GM19023 (cell line): ENCODE measurements at regions not wholly inside any gene's neighbourhood (a gene's known extent, or its start where the extent isn't known, plus 50 kb on each side); places are given as distances from the start of the nearest gene placed in this dataset.
"Not testable (repeated sequence)": the region's sequence is repeated elsewhere in the genome, so short reads cannot be mapped to it uniquely, and the experiment has no call there.

ENCODE experiments used
- ATAC-seq: cut with Tn5 transposase; IDR thresholded peaks from one replicate; pipeline ENCODE4 v1.9.1; 2021; ENCODE audit warnings: mild to moderate bottlenecking, moderate library complexity; ENCODE audit not compliant: unreplicated experiment

- no peak for ATAC-seq
Observed at GRCh38 chr4:66568001-66568400, 897.7 kb upstream of the EPHA5 start.

DNA sequence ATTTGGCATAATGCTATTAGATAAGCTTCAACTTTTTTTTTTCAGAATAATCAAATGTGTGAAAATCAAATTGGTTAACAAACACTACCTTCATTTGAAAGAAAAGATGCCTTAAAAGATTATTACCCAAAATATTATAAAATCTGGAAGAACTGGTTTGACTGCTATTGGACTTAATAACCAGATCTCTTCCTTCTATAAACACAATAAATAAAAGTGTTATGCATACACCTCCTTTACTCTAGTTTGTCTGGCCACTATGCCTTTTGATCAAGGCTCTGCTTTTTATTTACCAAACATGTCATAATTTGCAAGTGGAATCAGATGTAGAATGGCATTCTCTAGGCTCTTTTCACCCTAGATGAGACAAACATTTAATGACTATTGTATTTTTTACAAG lies 897.3 kb upstream of the EPHA5 start:
- ATAC-seq: no peak

GRCh38 chr4:66565801-66566200 lies 895.5 kb upstream of the EPHA5 start:
- ATAC-seq: no peak

- no peak for ATAC-seq
Observed at GRCh38 chr4:66564901-66565651, 894.8 kb upstream of the EPHA5 start.

GRCh38 chr4:66562276-66562806 lies 892.1 kb upstream of the EPHA5 start:
- no peak for ATAC-seq

DNA sequence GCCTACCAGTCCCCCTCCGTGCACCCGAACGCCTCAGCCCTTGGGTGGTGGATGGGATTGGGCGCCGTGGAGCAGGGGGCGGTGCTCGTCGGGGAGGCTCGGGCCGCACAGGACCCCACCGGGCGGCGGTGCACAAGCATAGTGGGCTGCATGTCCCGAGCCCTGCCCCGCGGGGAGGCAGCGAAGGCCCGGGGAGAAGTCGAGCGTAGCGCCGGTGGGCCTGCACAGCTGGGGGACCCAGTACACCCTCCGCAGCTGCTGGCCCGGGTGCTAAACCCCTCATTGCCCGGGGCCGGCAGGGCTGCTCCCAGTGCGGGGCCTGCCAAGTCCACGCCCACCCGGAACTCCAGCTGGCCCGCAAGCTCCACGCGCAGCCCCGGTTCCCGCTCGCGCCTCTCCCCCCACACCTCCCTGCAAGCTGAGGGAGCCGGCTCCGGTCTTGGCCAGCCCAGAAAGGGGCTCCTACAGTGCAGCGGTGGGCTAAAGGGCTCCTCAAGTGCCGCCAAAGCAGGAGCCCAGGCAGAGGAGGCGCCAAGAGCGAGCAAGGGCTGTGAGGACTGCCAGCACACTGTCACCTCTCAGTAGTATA lies 891.3 kb upstream of the EPHA5 start:
- not testable (repeated sequence) for ATAC-seq

DNA sequence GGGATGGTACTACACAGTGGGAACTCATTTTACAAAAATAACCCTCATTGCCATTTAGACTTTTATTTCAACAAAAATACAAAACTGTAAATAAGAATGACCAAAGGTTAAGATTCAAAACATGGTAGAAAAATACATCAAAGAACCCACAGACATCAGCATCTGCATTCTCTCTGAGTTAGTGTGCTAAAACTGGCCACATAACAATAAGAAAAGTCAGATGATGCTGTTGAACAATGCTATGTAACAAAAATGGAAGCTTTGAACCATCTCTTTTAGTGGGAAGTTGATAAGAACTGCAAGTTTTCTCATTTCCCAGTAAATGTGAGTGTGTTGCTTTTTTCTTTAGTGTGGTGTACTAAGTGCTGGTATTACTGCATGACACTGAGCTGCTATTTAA lies 888.4 kb upstream of the EPHA5 start:
- no peak for ATAC-seq

DNA sequence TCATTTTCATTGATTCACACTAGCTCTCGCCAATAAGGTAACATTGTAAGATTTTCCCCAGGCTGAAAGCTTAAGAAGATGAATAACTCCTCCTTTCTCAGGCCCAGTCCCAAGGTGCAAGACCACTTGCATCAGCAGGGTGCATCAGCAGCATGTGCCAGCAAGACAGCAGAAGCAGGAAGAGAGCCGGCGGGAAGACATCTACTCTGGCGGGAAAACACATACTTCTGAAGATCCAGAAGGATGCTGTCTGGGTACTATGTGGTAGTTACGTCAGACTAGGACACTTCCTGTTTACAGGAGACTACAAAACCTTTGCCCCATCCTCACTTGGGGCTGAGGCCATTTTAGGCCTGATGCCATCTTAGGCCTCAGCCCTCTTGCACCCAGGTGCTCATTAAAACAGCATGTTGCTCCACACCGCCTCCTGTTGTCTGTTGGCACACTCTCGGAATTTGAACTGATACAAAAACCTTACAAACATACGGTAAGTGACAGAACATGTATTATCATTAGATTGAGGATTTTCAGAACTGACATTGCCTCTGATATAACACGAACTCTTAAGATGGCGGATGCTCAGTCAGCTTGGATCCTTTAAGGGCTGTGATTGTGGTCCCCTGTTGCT lies 886.5 kb upstream of the EPHA5 start:
- no peak for ATAC-seq

GRCh38 chr4:66555301-66555700 lies 885.0 kb upstream of the EPHA5 start:
- no peak for ATAC-seq

DNA sequence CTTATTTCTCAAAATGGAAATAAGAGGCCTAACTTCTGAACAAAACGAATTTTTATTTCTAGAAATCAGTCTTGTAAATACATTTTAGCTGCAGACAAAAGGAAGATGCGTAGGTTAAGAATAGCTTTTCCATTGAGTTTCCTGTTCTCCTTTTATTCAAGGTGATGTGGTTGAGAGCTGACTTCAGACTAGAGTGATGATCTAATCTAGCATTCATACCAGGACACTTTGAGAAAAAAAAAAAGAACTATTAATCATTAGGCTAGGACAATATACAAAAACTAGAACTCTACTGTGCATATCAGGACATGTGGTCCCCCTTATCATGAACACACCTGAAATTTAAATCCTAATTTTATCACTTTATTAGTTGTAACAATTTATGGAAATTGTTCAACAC lies 884.5 kb upstream of the EPHA5 start:
- ATAC-seq: no peak

DNA sequence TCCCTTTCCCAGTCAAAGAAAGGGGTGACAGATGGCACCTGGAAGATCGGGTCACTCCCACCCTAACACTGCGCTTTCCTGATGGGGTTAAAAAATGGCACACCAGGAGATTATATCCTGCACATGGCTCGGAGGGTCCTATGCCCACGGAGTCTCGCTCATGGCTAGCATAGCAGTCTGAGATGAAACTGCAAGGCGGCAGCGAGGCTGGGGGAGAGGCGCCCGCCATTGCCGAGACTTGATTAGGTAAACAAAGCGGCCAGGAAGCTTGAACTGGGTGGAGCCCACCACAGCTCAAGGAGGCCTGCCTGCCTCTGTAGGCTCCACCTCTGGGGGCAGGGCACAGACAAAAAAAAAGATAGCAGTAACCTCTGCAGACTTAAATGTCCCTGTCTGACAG lies 875.0 kb upstream of the EPHA5 start:
- ATAC-seq: not testable (repeated sequence)

- no peak for ATAC-seq
Observed at GRCh38 chr4:66544281-66544680, 874.0 kb upstream of the EPHA5 start.

DNA sequence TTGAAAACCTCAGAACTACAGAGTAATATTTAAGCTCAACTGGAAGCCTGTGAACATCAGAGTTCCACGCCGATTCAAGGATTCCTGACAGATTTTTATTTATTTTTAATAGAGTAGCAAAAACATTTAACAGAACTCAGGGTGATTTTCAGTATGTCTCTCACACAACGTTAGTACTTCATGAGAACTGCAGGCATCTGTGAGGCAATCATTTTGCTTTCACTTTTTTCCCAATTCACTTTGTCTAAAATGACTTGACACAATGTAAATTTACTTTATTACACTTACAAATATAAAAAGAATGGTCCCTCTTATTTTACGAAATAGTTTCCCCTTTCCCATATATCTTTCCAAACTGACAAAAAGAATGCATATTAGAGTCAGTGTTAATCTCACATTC lies 869.5 kb upstream of the EPHA5 start:
- ATAC-seq: no peak

- ATAC-seq: no peak
Observed at GRCh38 chr4:66524781-66525180, 854.5 kb upstream of the EPHA5 start.

- ATAC-seq: no peak
Observed at GRCh38 chr4:66522244-66522643, 852.0 kb upstream of the EPHA5 start.

DNA sequence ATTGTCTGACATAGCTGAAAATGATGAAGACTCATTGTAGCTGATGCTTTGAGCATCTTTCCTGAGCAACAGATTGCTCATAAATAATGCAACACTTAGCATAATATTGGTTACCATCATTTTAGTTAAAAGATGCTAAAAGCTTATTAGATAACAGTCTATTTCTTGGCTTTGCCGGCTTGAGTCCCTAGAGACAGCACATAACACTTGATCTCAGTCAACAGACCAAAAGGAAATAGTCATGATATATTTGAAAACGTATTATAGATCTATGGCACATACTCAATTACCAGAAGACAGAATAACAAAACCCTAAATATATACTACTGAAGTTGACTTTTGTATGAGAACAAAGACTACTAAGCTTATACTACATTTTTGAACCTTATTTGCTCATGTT lies 846.7 kb upstream of the EPHA5 start:
- no peak for ATAC-seq

DNA sequence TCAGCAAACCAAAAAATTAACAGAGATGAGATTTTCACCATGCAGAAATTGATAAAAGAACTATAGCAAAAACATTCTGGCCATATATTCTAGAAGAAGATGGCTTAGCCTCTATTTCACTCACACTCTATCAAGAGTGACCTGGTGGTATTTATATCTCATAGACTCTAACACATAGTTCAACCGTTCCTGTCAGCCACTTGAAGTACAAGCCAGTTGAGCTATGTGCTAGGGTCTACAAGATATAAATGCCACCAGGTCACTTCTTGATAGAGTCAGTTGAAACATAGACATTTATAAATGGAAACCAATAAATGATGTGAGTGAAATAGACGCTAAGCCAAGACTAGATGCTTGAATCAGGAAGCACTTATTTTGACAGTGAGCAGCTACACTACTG lies 836.7 kb upstream of the EPHA5 start:
- ATAC-seq: no peak

- no peak for ATAC-seq
Observed at GRCh38 chr4:66501997-66502396, 831.7 kb upstream of the EPHA5 start.

GRCh38 chr4:66490729-66491128 lies 820.4 kb upstream of the EPHA5 start:
- no peak for ATAC-seq

- ATAC-seq: no peak
Observed at GRCh38 chr4:66489783-66490452, 819.6 kb upstream of the EPHA5 start.

- ATAC-seq: no peak
Observed at GRCh38 chr4:66489370-66489769, 819.1 kb upstream of the EPHA5 start.

GRCh38 chr4:66486068-66486467 lies 815.8 kb upstream of the EPHA5 start:
- no peak for ATAC-seq
